Right lobe of liver (tissue), 4 donors: ENCODE measurements at regions not wholly inside any gene's neighbourhood (a gene's known extent, or its start where the extent isn't known, plus 50 kb on each side); places are given as distances from the start of the nearest gene placed in this dataset.

Experiments
- CTCF ChIP-seq, 4 donors: fragments of 200-600 bp in 3 of 4; fragments of 450-650 bp in 1 of 4; IDR thresholded peaks; one replicate each; pipeline versions ENCODE4 v1.5.1 to v1.8.0; 2016 to 2022; ENCODE audit warnings: antibody characterized with exemption in 4 of 4, mild to moderate bottlenecking in 2 of 4
- POLR2A ChIP-seq: fragments of 450-650 bp; IDR thresholded peaks from one replicate; pipeline ENCODE4 v1.6.1; 2017; ENCODE audit warnings: antibody characterized with exemption, mild to moderate bottlenecking
- donor health status: DM: no; HTN: no; CAD: no.
- donor health status: DM: no; HTN: no; CAD: no.
- donor health status: DM: no; HTN: yes; CAD: no.

- TF ChIP-seq CTCF (IDR thresholded peaks at IDR 0.05), result no peak
- no peak for TF ChIP-seq POLR2A
Observed at GRCh38 chr1:106406114-106406513, 650.4 kb upstream of the PRMT6 start.
